Gastroesophageal sphincter (tissue), 3 donors: ENCODE measurements at regions not wholly inside any gene's neighbourhood (a gene's known extent, or its start where the extent isn't known, plus 50 kb on each side); places are given as distances from the start of the nearest gene placed in this dataset.

Source experiments
- EP300 ChIP-seq: sonication (generic); formaldehyde crosslinking; IDR thresholded peaks from one replicate; pipeline ENCODE4 v1.6.1; 2017; ENCODE audit warnings: antibody characterized with exemption, mild to moderate bottlenecking
- POLR2A ChIP-seq, 2 donors: fragments of 450-650 bp; IDR thresholded peaks; one replicate each; pipeline ENCODE4 v1.6.1; 2017; ENCODE audit warnings: antibody characterized with exemption in 2 of 2, mild to moderate bottlenecking in 2 of 2, moderate library complexity in 1 of 2
- TF ChIP-seq, protein P1 (sequence below), 4 experiments: fragments of 200-600 bp in 2 of 4; fragments of 450-650 bp in 2 of 4; sonication (generic) in 1 of 4; IDR thresholded peaks; one replicate each; pipeline ENCODE4 v1.5.1; 2017 to 2019; ENCODE audit warnings: antibody characterized with exemption in 4 of 4, mild to moderate bottlenecking in 2 of 4, moderate library complexity in 2 of 4

DNA sequence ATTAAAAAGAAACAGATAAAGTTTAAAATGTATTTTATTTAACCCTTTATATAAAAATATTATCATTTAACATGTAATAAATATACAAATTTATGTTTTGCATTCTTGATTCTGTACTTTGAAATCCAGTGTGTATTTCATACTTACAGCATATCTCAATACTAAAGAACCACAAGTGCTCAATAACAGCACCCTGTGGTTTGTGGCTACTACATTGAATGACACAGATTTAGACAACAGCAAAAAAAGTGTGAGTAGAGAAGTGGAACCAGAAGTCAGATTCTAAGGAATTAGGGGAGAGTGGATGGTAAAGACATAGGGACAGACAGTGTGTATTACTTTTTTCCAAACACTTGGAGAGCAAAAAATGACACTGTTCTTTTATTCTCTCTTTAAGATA lies 524.5 kb downstream of the BMP2 start:
- no peak for TF ChIP-seq POLR2A (IDR thresholded peaks at IDR 0.05)
- TF ChIP-seq, protein P1, sequence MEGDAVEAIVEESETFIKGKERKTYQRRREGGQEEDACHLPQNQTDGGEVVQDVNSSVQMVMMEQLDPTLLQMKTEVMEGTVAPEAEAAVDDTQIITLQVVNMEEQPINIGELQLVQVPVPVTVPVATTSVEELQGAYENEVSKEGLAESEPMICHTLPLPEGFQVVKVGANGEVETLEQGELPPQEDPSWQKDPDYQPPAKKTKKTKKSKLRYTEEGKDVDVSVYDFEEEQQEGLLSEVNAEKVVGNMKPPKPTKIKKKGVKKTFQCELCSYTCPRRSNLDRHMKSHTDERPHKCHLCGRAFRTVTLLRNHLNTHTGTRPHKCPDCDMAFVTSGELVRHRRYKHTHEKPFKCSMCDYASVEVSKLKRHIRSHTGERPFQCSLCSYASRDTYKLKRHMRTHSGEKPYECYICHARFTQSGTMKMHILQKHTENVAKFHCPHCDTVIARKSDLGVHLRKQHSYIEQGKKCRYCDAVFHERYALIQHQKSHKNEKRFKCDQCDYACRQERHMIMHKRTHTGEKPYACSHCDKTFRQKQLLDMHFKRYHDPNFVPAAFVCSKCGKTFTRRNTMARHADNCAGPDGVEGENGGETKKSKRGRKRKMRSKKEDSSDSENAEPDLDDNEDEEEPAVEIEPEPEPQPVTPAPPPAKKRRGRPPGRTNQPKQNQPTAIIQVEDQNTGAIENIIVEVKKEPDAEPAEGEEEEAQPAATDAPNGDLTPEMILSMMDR (IDR thresholded peaks at IDR 0.05) = no peak
- no peak for TF ChIP-seq EP300
